ENCODE measurements at regions not wholly inside any gene's neighbourhood (a gene's known extent, or its start where the extent isn't known, plus 50 kb on each side); places are given as distances from the start of the nearest gene placed in this dataset.

GRCh38 chr5:14039576-14039975 is 95.1 kb upstream of the DNAH5 start:
- Histone ChIP-seq H4K8ac (replicated peaks; ENCODE audit: insufficient read length, low read depth, low read length) (no peak overlapping the region), H2BK120ac (ENCODE audit: low read depth, low read length, poor library complexity, severe bottlenecking) (no peak overlapping the region), H3T11ph (ENCODE audit: low read length) (no peak overlapping the region), H3K27me3 (ENCODE audit: insufficient read depth, low read length) (peaks cover 2% of the 10 kb centered on the region; the same call in 1 of the 2 replicates), H3K79me1 (ENCODE audit: insufficient read depth, low read depth, low read length, poor library complexity, severe bottlenecking) (no peaks in the 10 kb centered on the region), H3K56ac (ENCODE audit: insufficient read length, low read depth, low read length) (no peak overlapping the region), H3K4me2 (ENCODE audit: insufficient read depth, insufficient read length, low read length) (no peak overlapping the region), H2BK15ac (ENCODE audit: low read depth, low read length) (no peak overlapping the region), H3K14ac (ENCODE audit: insufficient read depth, low read length) (no peak overlapping the region), H3K27ac (ENCODE audit: insufficient read length, low read depth, low read length) (no peak overlapping the region), H3K4ac (ENCODE audit: low read depth, low read length) (no peak overlapping the region), H3K23ac (ENCODE audit: insufficient read length, low read depth, low read length) (no peak overlapping the region), H2AK5ac (ENCODE audit: insufficient read length, low read length) (no peak overlapping the region), H3K23me2 (ENCODE audit: insufficient read length, low read depth, low read length, poor library complexity, severe bottlenecking) (peaks cover 6% of the 10 kb centered on the region), H2BK12ac (ENCODE audit: insufficient read length, low read depth, low read length) (no peak overlapping the region), H3K18ac (ENCODE audit: insufficient read length, low read depth, low read length) (no peak overlapping the region), H4K5ac (ENCODE audit: insufficient read length, low read depth, low read length) (no peak overlapping the region), H3K4me1 (ENCODE audit: insufficient read depth, low read length) (peaks cover 18% of the 10 kb centered on the region; the same call in 1 of the 2 replicates), H3K9me3 (ENCODE audit: control insufficient read depth, low read depth, low read length) (no peaks in the 10 kb centered on the region), H2AFZ (ENCODE audit: low read length) (no peak overlapping the region), H3K9ac (ENCODE audit: extremely low read depth, insufficient read length, low read length) (no peak overlapping the region), H3K79me2 (ENCODE audit: insufficient read depth, low read length) (no peaks in the 10 kb centered on the region; the same call in 1 of the 2 replicates), H4K20me1 (ENCODE audit: control insufficient read depth, insufficient read depth, insufficient read length) (no peaks in the 10 kb centered on the region), H4K91ac (ENCODE audit: insufficient read length, low read depth, low read length) (no peak overlapping the region), H2BK20ac (ENCODE audit: low read depth, low read length, poor library complexity, severe bottlenecking) (no peak overlapping the region), H2BK5ac (ENCODE audit: insufficient read length, low read length) (no peak overlapping the region)
- DNase-seq: no peak
- H3K27me3 Mint-ChIP-seq (ENCODE audit: low read depth): peaks cover 17% of the 10 kb centered on the region
- TF ChIP-seq, protein P1, sequence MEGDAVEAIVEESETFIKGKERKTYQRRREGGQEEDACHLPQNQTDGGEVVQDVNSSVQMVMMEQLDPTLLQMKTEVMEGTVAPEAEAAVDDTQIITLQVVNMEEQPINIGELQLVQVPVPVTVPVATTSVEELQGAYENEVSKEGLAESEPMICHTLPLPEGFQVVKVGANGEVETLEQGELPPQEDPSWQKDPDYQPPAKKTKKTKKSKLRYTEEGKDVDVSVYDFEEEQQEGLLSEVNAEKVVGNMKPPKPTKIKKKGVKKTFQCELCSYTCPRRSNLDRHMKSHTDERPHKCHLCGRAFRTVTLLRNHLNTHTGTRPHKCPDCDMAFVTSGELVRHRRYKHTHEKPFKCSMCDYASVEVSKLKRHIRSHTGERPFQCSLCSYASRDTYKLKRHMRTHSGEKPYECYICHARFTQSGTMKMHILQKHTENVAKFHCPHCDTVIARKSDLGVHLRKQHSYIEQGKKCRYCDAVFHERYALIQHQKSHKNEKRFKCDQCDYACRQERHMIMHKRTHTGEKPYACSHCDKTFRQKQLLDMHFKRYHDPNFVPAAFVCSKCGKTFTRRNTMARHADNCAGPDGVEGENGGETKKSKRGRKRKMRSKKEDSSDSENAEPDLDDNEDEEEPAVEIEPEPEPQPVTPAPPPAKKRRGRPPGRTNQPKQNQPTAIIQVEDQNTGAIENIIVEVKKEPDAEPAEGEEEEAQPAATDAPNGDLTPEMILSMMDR (conservative IDR thresholded peaks at IDR 0.05): no peak
- H3K4me3 Mint-ChIP-seq: no peak overlapping the region
- WGBS (ENCODE audit: extremely low coverage, insufficient read length, low lambda C conversion rate): no CpG with 5 or more reads among the region's 1 CpG
- H3K9me3 Mint-ChIP-seq: peaks cover 0 to 3% of the 10 kb centered on the region in 2 experiments; a peak in 2 of 5 replicates
- H3K36me3 Mint-ChIP-seq (ENCODE audit: insufficient read depth in 1 of 3, low read depth in 3 of 3): peaks cover 0 to 2% (median 0%) of the 10 kb centered on the region in 3 experiments; a peak in 1 of 7 replicates
- no peak overlapping the region for H3K27ac Mint-ChIP-seq
- H3K4me1 Mint-ChIP-seq: peaks cover 48 to 50% of the 10 kb centered on the region in 2 experiments

Measured in H9 (cell line).